22Rv1 (cell line): ENCODE measurements at regions not wholly inside any gene's neighbourhood (a gene's known extent, or its start where the extent isn't known, plus 50 kb on each side); places are given as distances from the start of the nearest gene placed in this dataset.

Experiments
- ZFX ChIP-seq: fragments of 450-650 bp; IDR thresholded peaks from 2 replicates; pipeline ENCODE4 v1.6.1; 2017; ENCODE audit warnings: antibody characterized with exemption, borderline replicate concordance
- TF ChIP-seq, protein P1 (sequence below): fragments of 450-650 bp; IDR thresholded peaks from 2 replicates; pipeline ENCODE4 v1.5.1; 2017; ENCODE audit warnings: mild to moderate bottlenecking

GRCh38 chr7:27409776-27410175 is 167.2 kb downstream of the EVX1 start:
- TF ChIP-seq, protein P1, sequence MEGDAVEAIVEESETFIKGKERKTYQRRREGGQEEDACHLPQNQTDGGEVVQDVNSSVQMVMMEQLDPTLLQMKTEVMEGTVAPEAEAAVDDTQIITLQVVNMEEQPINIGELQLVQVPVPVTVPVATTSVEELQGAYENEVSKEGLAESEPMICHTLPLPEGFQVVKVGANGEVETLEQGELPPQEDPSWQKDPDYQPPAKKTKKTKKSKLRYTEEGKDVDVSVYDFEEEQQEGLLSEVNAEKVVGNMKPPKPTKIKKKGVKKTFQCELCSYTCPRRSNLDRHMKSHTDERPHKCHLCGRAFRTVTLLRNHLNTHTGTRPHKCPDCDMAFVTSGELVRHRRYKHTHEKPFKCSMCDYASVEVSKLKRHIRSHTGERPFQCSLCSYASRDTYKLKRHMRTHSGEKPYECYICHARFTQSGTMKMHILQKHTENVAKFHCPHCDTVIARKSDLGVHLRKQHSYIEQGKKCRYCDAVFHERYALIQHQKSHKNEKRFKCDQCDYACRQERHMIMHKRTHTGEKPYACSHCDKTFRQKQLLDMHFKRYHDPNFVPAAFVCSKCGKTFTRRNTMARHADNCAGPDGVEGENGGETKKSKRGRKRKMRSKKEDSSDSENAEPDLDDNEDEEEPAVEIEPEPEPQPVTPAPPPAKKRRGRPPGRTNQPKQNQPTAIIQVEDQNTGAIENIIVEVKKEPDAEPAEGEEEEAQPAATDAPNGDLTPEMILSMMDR = no peak
- no peak for TF ChIP-seq ZFX
